ENCODE measurements at regions not wholly inside any gene's neighbourhood (a gene's known extent, or its start where the extent isn't known, plus 50 kb on each side); places are given as distances from the start of the nearest gene placed in this dataset.

DNA sequence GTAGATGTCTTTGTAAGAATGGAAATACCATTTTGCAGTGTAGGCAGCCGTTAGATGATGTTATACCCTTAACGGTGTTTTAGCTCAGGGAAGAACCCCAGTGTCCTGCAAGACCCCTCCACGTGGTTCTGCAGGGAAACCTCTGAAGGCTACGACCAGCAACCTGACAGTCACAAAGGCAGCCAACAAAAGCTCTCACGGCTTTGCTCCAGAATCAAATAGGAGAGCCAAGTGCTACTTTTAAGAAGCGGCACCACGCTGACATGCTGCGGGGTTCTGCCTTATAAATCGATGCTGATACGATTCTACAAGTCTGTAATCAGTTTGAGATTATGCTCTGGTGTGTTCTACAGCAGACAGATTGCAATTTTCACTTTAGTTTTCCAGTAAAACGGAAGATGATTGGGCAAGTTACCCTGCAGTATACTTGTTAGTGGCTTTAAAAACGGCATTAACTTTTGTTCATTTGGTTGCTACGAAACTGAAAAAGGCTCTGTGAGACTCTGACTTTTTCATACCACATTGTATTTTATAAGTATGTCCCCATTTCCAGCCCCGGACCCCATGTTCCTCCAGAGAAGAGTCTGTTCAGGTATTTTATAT, 312.9 kb downstream of the SAMD5 start:
- in situ Hi-C loops (cut with HindIII; ENCODE audit: low pct_unique_long_range_greater_than_20kb, low sequenced_read_pairs): no loop called here
- no peak for DNase-seq (ENCODE audit: low read depth, low spot score)

DNA sequence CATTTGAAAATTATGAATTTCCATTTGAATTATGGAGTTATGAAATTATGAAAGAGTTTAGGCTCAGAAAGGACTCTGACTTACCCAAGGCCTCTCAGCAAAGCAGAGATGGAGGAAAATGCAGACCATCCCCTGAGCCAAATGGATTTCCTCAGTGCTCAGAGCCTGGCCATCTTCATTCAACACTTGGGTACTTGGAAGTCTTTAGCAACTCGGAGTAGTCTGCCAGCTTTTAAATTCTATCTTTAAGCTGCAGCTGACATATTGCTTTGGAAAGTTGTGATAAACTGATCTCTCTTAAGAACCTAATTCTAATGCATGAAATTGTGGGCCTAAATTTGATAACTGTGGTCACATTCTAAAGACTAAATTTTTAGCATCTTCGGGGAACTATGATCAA, 315.4 kb downstream of the SAMD5 start:
- in situ Hi-C loops (cut with HindIII; ENCODE audit: low pct_unique_long_range_greater_than_20kb, low sequenced_read_pairs): no loop called here
- DNase-seq (ENCODE audit: low read depth, low spot score): no peak

DNA sequence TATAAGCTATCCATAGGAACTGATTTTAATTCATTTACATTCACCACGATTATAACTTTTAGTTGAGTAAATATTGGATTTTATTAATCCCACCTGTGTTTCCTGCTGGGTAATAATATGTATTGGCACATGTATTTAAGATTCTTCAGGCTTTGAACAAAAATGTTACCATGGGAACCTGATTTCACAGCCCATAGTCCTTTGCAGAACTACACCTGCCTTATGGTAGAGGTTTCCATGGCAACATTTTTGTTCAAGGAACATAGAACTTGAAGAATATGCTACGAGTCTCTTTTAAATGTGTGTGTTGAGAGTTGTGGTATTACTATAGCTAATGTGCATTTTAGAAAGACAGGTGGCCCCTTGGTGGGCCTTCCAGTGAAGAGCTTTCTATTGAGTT, 317.4 kb downstream of the SAMD5 start:
- DNase-seq (ENCODE audit: low read depth, low spot score): no peak
- in situ Hi-C loops (cut with HindIII; ENCODE audit: low pct_unique_long_range_greater_than_20kb, low sequenced_read_pairs): no loop called here

DNA sequence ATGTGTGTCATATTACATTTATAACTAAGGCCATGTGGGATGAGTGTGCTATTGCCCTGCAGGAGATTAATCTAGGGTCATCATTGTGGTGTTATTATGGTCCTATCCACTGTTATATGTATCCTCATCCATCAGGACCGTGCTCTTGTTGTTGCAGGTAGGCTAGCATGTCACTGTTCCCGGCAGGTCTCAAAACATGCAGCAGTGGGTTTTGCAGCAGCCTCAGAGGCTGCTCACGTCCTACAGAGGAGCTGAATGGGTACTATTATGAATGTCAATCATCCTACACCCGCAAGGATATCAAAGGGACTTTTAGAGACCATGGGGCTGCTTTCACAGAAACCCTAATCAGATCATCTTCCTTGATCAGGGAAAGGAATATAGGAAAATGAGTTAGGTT, 318.2 kb downstream of the SAMD5 start:
- in situ Hi-C loops (cut with HindIII; ENCODE audit: low pct_unique_long_range_greater_than_20kb, low sequenced_read_pairs): no loop called here
- DNase-seq (ENCODE audit: low read depth, low spot score): no peak

DNA sequence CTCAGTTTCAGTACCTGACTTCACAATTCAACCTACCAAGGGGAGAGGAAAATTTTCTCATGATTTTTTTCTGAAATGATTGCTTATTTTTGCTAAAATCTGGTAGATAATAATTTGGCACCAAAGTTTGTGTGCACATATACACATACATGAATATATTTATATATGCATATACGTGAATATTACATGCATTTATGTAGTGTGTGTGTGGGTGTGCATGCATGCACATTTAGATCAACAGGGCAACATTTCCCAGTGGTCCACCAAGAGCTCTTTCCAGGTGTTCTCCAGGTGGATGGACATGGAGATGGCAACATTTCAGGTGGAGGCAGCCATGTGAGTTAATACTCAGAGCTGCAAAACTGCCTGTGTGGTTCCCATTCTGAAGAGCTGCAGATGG, 320.9 kb downstream of the SAMD5 start:
- DNase-seq (ENCODE audit: low read depth, low spot score): no peak
- in situ Hi-C loops (cut with HindIII; ENCODE audit: low pct_unique_long_range_greater_than_20kb, low sequenced_read_pairs): no loop called here

DNA sequence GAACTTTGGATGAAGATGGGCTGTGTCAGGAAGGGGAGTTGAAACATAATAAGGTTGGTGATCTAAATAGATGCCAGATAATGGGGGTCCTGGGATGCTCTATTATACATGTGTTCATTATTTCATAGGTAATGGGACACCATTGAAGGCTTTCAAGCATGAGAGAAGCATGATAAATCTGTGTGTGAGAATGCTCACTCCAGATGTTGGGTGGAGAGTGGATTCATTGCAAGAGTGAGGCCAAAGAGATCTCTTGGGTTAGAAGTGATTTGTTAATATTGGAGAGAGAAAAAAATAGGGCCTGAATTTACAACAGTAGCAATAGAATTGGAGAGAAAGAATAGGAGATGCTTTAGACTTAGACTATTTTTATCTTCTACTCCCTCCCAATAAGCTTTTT, 321.3 kb downstream of the SAMD5 start:
- in situ Hi-C loops (cut with HindIII; ENCODE audit: low pct_unique_long_range_greater_than_20kb, low sequenced_read_pairs): no loop called here
- DNase-seq (ENCODE audit: low read depth, low spot score): no peak

DNA sequence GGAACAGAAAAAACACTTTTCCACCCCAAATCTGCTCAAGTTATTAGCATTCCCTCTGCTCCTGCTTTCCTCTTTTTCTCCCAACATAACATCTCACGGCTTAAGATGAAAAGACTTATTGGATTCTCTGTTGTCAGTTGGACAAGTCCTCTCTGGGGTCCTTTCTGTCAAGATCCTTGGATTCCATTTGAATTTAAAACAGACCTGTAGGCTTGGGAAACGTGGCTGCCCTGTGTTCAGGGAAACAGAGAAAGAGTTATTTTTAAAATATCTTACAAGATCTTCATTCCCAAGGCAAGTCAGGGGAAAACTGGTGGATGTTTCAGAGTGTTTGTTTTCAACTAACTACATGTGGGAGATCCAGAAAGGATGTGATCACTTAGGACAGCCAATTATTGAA, 322.9 kb downstream of the SAMD5 start:
- DNase-seq (ENCODE audit: low read depth, low spot score): no peak
- in situ Hi-C loops (cut with HindIII; ENCODE audit: low pct_unique_long_range_greater_than_20kb, low sequenced_read_pairs): no loop called here

DNA sequence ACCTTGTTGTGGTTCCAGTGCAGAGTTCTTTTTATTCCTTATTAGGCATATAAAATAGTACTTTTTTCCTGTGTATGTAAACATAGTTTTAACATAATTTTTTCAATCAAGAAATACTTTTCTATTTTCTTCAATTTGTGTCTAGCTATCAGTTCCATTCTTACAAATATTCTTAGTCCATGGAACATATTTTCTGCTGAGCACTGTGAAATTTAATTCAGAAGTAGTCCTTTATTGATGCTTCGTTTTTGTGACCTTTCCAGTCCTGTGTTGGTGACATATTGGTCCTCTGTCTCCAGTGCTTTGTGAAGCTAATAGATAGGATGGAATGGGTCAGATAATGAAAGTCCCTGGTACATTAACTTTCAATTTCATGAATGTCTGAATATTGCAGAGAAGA, 325.1 kb downstream of the SAMD5 start:
- in situ Hi-C loops (cut with HindIII; ENCODE audit: low pct_unique_long_range_greater_than_20kb, low sequenced_read_pairs): no loop called here

DNA sequence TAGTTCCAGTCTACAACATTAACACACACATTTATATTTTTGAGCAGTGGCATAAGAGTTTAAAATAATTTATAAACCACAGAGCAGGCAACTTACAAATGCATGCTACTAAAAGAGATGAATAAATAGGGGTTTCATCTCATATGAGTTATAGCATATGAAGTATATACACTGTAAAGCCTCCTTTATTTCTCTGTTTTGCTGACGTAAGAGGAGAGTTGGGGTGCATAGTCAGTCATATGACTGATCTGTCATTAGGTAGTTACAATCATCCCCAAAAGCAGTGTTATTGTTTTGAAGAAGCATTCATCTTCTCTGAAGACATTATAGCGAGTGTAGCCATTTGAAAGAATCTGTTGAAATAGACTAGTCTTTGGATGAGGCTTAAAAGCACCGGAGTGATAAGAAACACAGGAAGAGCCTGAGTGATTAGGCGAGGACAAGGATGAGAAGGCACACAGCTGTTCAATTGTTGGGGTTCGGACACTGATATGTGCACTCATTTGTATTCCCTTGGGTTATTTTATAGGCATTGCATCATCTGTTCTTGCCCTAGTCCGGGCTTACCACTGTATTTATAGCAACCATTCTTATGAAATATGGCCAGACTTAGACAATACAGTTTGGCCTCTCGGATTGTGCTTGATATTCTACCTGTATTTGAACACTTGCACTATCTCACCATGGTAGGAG, 325.7 kb downstream of the SAMD5 start:
- in situ Hi-C loops (cut with HindIII; ENCODE audit: low pct_unique_long_range_greater_than_20kb, low sequenced_read_pairs): no loop called here
- DNase-seq (ENCODE audit: low read depth, low spot score): no peak

More for the DNA sequence above, 325.1 kb downstream of the SAMD5 start:
- DNase-seq (ENCODE audit: low read depth, low spot score): no peak

DNA sequence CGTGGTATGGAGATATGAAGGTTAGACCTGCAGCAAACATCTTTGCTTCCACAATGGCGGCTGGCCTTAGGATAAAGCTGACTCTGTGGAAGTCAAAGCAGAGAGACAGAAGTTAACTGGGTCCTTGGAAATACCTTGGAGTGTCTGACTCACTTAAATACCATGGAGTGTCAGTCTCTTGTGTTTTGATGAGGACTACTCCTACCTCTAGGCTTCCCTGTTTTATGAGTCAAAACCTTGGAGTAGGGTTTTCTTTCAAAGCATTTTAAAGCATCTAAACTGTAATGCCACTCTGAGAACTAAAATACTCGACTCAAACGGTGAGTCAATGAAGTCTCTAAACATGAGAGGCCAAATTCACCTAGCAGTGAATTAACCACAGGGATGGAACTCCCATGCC, 329.1 kb downstream of the SAMD5 start:
- no peak for DNase-seq (ENCODE audit: low read depth, low spot score)

DNA sequence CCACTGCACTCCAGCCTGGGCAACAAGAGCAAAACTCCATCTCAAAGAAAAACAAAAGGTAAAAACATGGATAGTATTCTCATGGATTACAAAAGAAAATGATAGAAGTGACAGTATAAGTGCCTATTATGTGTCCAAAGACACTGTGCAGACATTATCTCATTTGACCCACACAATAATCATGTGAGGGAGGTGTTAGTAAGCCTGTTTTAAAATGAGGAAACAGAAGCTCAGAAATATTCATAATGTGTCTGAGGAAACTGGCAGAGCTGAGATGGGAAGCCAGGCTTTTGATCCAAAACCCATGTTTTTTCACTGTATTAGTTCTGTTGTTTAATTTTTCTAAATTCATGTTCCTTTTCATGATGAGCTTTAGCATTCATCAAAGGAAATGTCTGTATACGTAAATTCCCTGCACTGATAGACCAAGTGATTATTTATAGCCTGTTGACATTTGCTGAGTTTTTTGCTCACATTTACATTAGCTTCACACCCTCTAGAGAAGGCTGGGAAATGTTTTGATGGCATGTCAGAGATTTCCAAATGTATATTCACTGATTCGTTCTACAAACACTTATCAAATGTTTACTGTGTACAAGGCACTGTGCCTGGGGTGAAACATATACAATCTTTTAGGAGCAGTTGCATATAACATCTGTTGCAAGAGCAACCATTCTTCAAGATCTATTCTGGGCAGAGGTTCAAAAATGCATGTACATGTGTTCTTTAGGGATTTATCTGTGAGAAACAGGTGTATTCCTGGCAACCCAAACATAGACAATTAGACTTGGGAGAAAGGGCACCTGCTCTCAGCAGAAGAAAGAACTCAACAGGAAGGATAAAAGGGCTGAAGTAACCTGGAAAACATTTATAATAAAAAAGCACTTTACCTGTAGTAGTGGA, 331.5 kb downstream of the SAMD5 start:
- in situ Hi-C loops (cut with HindIII; ENCODE audit: low pct_unique_long_range_greater_than_20kb, low sequenced_read_pairs): no loop called here
- DNase-seq (ENCODE audit: low read depth, low spot score): no peak

More for the DNA sequence above, 329.1 kb downstream of the SAMD5 start:
- in situ Hi-C loops (cut with HindIII; ENCODE audit: low pct_unique_long_range_greater_than_20kb, low sequenced_read_pairs): no loop called here

DNA sequence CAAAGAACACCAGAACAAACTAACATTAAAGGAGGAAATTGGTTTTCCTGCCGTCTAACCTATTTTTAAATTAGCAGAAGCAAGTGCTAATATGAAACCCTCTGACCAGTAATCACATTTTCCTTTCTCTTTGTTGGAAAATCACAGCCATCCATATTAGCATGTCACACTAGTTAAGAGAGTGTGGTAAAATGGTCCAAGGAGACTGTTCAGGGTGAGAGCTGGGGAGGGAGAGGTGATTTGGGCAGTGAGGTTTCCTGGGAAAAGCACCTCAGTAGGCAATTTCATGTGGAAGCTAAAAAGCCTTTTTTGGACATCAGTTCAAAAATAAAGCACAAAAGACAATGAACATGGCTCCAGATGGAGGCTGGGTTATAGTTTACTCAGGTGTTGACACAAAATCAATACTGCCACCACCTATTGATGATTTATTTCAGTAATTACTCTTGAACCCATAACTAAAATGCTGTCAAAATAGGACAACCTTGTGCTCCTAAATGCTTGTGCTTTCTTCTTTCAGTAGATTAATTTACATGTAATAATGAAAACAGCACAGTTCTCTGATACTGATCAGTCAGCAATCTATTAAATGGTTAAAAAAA, 333.2 kb downstream of the SAMD5 start:
- in situ Hi-C loops (cut with HindIII; ENCODE audit: low pct_unique_long_range_greater_than_20kb, low sequenced_read_pairs): no loop called here
- DNase-seq (ENCODE audit: low read depth, low spot score): no peak

DNA sequence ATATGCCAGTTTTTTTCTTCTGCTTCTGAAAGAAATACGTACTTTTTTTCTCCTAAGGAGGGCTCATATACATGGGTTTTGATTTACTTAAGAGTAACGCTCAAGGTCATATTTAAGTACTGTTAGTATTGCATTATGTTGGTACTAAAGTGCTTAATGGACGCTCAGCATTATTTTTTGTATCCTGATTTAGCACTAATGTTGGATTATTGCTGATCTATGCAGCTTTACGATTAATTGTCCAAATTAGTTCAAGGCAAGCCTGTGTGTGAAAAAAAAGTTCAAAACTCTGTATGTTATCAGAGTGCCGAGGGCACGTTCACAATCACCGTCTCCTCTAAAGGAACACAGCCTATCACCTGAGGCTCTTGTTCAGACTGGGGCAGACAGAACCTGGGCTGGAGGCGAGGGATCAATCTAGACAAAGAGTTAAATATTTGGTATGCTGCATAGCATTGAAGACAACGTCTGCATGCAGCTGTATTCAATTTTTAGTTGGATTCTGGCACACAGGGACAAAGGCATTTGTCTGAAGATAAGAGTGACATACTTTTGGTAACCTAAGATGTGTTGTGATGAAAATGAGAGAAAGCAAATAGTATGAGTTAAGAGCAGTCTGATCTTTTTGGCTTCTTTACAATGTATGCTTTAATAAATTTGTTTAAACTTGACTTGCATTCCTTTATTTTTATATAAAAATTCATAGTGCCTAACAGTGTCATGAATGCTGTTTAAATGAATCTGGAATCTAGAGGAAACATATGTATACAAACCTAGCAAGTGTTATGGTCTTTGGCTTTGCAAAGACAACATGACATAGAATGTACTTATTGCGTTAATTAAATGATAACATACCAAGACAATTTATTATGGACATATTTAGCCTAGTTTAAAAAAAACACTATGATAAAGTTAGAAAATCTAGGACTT, 341.2 kb downstream of the SAMD5 start:
- DNase-seq (ENCODE audit: low read depth, low spot score): no peak
- in situ Hi-C loops (cut with HindIII; ENCODE audit: low pct_unique_long_range_greater_than_20kb, low sequenced_read_pairs): no loop called here

DNA sequence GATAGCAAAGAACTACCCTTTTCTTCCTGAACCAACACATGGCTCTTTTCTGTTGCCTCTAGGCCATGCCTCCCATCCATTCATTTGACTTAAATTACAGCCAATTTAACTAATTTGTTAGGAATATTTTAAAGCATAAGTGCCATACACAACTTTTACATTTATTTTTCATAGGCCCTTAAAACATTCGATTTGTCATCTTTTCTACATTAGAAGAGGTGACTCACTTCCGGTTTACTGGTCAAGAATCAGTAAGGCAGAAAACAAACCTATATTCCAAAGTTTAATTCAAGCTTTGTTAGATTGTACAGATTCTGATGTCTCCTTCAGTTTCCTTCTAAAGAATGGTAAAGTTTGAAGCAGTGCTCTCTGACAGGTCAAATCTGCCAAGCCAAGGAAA, 344.3 kb downstream of the SAMD5 start:
- in situ Hi-C loops (cut with HindIII; ENCODE audit: low pct_unique_long_range_greater_than_20kb, low sequenced_read_pairs): no loop called here
- DNase-seq (ENCODE audit: low read depth, low spot score): no peak

DNA sequence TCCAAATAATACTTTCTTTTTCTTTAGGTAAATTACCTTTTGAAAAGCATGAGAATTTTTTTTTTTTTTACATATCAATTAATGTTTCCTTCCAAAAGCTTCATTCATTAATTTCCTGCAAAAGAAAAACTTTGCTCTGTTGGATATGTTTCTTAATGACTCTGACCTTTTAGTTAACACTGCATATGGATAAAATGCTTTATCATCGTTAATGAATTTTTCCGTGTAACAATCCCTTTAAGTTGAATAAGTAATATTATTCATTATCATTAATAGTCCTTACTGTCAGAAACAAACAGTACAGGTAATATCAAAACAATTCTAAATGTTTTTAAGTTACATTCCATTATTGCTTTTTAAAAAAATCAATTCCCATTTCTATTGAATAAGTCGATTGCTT, 345.1 kb downstream of the SAMD5 start:
- in situ Hi-C loops (cut with HindIII; ENCODE audit: low pct_unique_long_range_greater_than_20kb, low sequenced_read_pairs): no loop called here
- no peak for DNase-seq (ENCODE audit: low read depth, low spot score)

DNA sequence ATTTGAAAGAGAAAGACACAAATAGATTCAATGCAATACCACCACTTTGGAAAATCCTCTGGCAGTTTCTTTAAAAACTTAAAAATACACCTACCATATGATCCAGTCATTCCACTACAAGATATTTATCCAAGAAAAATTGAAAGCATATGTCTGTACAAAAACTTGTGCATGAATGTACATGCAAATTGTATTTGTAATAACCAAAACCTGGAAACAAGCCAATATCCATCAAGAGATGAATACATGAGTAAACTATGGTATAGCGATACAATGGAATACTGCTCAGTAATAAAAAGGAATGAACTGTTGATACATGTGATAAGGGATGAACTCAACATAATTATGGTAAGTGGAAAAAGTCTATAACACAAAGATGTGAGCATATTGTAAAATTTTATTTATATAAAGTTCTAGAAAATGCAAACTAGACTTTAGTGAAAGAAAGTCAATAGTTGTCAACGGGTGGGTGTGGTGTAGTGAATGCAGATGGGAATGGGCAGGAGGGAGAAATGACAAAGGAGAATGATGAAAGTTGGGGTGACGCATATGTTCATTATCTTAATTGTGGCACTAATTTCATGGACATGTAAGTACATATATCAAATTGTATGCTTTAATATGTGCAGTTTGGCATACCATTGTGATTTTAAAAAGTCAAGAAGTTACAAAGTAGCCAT, 347.5 kb downstream of the SAMD5 start:
- no peak for DNase-seq (ENCODE audit: low read depth, low spot score)
- in situ Hi-C loops (cut with HindIII; ENCODE audit: low pct_unique_long_range_greater_than_20kb, low sequenced_read_pairs): no loop called here

DNA sequence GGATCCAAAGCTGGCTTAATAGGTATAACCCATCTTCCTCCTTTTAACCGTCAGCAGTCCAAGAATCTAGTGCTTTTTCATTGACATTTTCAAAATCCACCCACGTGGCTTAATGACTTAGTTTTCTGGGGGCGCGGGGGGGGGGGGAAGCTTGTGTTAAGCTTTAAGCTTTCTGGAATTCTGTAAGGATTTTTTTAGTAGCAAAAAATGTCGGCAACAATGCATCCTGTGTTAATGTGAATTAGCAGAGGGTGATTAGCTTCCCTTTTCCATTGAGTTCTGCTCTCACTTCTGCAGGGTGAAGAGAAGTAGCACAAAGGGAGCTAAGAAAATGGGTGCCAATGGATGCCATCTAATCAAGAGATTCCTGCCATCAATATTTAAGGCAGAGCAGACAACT, 348.2 kb downstream of the SAMD5 start:
- no peak for DNase-seq (ENCODE audit: low read depth, low spot score)
- in situ Hi-C loops (cut with HindIII; ENCODE audit: low pct_unique_long_range_greater_than_20kb, low sequenced_read_pairs): no loop called here
